Middle frontal gyrus (tissue), 1 donor: ENCODE measurements at regions not wholly inside any gene's neighbourhood (a gene's known extent, or its start where the extent isn't known, plus 50 kb on each side); places are given as distances from the start of the nearest gene placed in this dataset.
"Not testable (repeated sequence)": the region's sequence is repeated elsewhere in the genome, so short reads cannot be mapped to it uniquely, and the experiment has no call there.

Experiments
- DNase-seq: peaks from one replicate; pipeline ENCODE4 v3.0.0-alpha.2; 2015; ENCODE audit warnings: low spot score; ENCODE audit errors: extremely low spot score

DNA sequence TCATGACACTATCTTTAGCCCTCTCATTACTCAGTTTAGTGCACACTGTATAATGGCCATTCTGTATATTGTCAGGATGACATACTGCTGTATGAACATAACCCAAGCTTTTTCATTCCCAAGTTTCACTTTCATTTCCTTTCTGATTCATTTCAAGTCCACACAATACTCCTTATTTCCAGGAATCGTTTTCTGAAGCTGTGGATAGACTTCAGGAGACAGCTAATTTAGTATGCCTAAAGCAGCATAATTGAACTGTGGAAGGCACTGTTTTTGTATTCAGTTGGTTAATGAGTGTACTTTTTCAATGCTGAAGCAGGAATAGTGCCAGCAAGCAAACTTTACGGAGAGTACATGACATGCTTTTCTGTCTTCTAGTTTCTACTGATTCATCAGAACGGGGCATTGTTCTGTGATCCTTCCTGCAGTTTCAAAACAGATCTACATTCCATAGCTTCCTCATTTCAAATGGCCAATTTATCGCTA lies 578.5 kb upstream of the ZP4 start:
- DNase-seq, result no peak

DNA sequence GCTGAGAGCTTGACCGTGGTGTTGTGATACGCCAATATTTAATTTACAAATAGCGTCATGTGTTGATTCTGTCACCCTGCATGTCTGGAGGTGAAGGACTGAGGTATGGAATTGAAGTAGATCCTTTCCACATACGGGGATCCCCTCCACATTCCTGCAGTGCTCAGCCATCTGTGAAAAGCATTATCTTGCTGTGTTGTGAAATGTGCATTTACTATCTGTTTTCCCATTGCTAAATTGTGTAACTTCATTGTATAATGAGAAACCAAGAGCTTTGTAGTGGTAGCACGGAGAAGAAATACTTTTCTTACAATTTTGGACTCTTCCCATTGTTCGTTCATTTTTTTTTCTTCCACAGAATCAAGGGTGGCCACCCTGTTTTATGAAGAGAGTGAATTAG lies 577.3 kb upstream of the ZP4 start:
- no peak for DNase-seq

- DNase-seq, result no peak
These were observed 575.7 kb upstream of the ZP4 start for GRCh38 chr1:238466459-238466858.

GRCh38 chr1:238465449-238465848 lies 574.7 kb upstream of the ZP4 start:
- DNase-seq, result no peak

DNA sequence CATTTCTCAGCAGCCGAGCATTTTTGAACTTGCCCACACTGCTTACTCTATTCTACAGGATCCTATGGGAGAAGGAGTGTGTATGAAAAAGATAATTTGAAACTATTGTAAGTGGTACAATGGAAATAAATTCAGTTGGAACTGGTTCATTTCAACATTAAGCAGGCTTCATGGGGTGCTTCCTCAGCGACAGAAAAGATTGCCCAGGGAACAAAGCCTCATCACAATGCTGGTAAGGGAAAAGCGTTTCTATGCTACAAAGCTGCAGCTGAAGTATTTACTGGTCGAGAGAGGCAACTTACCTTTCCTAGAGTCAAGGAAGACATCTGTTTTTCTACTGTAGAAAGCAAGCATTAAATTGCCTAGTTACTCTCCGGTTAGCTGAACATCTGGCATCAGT lies 568.2 kb upstream of the ZP4 start:
- DNase-seq, result no peak

- no peak for DNase-seq
These were observed 566.9 kb upstream of the ZP4 start for GRCh38 chr1:238457610-238458009.

DNA sequence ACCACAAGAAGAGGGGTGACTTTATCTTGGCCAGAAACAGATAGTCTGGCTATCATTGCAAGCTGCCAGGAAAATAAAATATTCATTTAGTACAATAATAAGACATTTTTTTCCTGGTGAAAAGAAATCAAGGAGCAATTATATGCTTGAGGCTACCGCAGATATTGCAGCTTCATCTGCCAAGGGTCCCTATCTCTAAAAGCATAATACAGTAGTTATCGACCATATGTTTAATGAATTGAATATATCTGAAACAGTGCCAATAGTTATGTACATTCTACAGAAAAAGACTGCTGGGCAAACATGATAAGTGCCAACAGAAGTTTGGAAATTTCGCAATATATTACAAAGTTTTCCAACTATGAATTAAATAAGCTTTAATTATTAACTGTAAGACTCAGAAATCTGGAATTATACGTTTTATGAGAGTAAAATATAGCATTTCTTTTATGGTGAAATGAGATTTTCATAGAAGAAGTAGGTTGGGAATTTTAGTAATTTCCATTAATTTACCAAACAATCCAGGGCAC lies 561.1 kb upstream of the ZP4 start:
- DNase-seq, result no peak

DNA sequence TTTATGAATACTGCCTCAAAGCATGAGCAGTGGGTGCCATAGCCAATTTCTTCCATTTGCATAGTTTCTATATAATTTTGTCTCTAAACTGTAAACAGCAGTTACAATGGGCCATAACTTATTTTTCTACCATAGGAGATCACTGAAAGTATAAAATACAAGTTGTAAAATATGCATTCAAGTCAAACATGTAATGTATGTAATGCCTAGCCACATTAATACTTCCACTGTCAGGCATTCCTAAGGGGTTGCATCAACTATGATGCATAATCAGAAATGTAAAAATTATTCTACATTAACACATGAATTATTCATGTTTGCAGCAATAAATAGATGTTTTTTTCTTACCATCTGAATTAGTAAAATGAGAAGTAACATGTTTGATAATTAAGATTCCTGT lies 560.3 kb upstream of the ZP4 start:
- no peak for DNase-seq

DNA sequence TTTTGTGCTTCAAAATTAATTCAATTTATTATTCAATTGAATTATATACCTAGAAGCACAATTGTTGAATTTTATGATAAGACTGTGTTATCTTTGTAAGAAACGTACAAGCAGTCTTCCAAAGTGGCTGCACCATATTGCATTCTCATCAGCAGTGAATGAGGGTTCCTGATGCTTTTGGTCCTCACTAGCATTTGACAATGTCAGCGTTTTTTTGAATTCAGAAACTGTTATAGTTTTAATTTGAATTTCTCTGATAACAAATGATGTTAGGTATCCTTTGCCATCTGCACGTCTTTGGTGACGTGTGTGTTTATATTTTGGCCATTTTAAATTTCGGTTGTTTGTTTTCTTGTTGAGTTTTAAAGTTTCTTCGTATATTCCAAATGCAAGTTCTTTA lies 553.0 kb upstream of the ZP4 start:
- DNase-seq, result no peak

DNA sequence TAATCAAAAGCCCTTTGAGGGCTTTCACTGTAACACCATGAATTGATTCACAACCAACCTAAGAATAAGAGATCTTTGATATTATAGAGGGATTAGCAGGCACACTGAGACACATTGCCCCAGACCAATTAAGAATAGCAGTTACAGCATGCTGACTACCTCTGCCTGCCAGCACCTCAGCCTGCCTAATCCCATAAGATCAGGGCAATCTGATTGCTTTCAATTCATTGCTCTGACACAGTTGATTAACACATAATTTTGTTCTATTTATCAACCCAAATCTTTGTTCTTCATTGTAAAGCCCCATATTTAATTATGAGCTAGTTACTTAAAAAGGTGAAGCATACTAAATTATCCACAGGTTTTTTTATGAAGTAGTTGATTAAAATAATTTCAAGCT lies 548.8 kb upstream of the ZP4 start:
- DNase-seq, result no peak

- DNase-seq, result no peak
These were observed 547.9 kb upstream of the ZP4 start for GRCh38 chr1:238438311-238439270.

GRCh38 chr1:238429703-238430102 lies 539.0 kb upstream of the ZP4 start:
- DNase-seq, result not testable (repeated sequence)

DNA sequence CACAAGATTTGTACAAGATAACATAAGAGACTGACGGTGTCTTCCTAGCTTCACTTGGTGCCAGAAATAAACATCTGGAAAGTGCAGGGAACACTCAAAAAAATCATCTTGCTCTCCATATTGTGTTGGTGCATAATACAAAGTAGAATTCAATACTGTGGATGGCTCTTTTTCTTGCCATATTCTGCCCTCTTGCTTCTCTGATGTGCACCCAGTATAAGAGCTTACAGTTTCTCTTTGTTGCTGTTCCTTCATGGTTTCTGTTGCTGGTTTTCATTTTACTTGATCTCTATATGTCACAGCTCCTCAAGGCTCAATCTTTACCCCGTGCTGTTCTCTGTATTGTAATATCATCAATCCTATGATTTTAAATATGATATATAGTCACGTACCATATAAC lies 528.5 kb upstream of the ZP4 start:
- DNase-seq, result no peak

DNA sequence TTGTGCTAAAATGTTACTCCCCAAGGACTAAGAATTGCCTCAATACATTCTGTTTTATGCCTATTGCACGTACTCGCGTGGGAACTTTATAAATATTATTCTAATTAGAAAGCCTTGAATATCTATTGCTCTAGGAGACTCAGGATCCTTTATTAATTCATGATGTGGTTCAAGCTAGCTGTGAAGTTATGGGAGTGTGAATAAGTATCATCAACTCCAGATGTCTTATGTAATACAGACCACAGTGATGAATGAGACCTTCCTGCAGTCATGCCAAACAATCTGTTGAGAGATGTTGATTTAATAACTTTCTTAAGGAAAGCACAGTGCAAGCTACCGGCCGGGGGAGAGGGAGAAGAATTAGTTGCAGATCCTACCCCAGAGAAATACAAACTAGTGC lies 519.2 kb upstream of the ZP4 start:
- DNase-seq, result no peak

- no peak for DNase-seq
These were observed 518.6 kb upstream of the ZP4 start for GRCh38 chr1:238409191-238409850.

GRCh38 chr1:238408737-238409136 lies 518.0 kb upstream of the ZP4 start:
- DNase-seq, result no peak

DNA sequence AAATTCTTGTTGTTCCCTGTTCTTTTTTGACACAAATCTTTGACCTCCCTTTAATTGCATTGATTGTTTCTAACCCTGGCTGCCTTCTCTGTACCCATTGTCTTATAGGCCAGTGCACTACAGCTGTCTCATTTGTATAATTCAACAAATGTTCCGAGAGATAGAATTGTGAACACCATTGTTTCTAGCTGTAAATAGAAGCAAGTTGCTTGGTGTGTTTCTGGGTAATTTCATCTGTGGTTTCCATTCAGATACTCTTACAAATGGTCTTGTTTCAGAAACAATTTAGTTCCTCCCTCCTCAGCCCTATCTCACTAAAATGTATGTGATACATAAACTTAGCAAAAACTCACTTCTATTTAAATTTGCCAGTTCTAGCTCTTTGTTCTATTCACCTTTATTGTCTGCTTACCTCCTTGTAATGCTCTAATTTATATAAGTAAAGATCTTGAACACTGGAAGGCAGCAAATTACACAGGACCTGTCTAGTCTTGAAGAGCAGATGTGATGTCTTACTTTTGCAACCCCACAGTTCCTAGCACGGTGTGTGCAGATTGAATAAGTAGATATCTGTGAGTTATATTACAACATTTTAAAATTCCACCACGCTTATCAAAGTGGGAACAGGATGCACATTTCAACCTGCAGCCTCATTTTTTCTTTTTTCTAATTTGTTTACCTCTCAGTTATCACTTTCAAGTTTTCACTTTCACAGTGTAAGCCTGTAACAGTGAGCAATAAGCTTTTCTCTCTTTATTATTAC lies 515.6 kb upstream of the ZP4 start:
- no peak for DNase-seq

DNA sequence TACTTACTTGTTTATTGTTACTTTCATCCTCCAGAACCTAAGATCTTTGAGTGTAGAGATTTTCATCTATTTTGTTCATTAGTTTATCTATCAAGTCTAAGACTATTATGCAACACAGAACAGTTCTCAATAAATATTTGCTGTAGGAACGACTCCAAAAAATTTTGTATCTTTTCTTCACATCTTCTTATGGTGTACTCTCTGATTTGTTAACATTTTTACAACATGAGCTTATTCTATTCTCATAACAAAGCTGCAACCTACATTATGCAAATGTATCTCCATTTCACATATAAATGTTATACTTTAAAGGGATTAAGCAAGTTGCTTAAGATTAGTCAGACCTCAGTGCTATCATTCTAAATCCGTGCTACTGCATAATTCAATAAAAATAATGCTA lies 514.2 kb upstream of the ZP4 start:
- DNase-seq, result no peak

GRCh38 chr1:238404481-238404880 lies 513.8 kb upstream of the ZP4 start:
- no peak for DNase-seq

DNA sequence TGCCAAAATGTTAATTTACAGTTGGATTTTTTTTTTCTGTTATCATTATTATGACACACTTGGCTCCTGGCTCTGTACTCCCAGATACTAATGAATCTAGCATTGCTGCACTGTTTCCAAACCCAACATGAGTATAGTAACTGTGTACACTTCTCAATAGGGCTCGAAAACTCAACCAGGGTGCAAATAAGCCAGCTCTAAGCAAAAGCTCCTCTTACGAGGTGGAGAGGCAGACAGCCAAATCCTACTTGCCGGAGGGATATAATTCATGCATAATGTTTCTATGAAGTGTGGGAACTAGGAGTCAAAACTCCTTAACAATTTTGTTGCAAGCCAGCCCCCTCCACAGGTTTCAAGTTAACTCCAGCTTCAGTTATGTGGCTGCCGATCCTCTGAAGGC lies 510.4 kb upstream of the ZP4 start:
- no peak for DNase-seq

- no peak for DNase-seq
These were observed 508.8 kb upstream of the ZP4 start for GRCh38 chr1:238399558-238399957.

DNA sequence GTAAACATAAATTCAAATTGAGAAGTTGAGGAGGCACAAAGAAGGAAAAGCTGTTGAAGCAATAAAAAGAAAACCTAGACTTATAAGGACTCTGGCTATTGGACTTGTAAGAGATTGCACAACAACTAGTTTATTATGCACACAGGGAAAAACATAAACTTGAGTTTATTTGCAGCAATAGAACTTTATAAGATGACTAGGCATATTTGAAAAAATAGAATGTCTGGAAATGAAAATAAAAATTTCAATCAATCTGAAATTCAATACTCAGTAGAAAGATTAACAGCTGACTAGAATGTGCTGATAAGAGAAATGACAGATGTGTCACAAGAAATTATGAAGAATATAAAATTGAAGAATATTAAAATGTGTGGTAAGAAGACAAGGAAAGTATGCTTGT lies 505.4 kb upstream of the ZP4 start:
- DNase-seq, result no peak
